ENCODE measurements at regions not wholly inside any gene's neighbourhood (a gene's known extent, or its start where the extent isn't known, plus 50 kb on each side); places are given as distances from the start of the nearest gene placed in this dataset.

GRCh38 chr3:23055733-23056376 lies 147.3 kb upstream of the UBE2E2 start:
- TF ChIP-seq POLR2A (IDR thresholded peaks at IDR 0.05) (no peak), CTCF (IDR thresholded peaks at IDR 0.05) (no peak)
- Histone ChIP-seq H3K27ac (no peak overlapping the region), H3K27me3 (no peaks in the 10 kb centered on the region), H3K36me3 (no peaks in the 10 kb centered on the region), H3K4me1 (no peaks in the 10 kb centered on the region), H3K9me3 (no peaks in the 10 kb centered on the region), H3K4me3 (no peak overlapping the region)
- DNase-seq: no peak
- intact Hi-C loops (cut with DNase I; ENCODE audit: low total_unique reads): no loop called here

- intact Hi-C loops (cut with DNase I; ENCODE audit: low total_unique reads): no loop called here
- Histone ChIP-seq H3K4me1 (no peaks in the 10 kb centered on the region), H3K27me3 (no peaks in the 10 kb centered on the region), H3K9me3 (no peaks in the 10 kb centered on the region), H3K27ac (no peak overlapping the region), H3K36me3 (no peaks in the 10 kb centered on the region), H3K4me3 (no peak overlapping the region)
- no peak for DNase-seq
- TF ChIP-seq CTCF (IDR thresholded peaks at IDR 0.05) (no peak), POLR2A (IDR thresholded peaks at IDR 0.05) (no peak)
Measured at GRCh38 chr3:23062582-23062981, 140.5 kb upstream of the UBE2E2 start.

- no peaks in the 10 kb centered on the region for H3K27me3 ChIP-seq
- H3K27ac ChIP-seq: no peak overlapping the region
- H3K4me3 ChIP-seq: no peak overlapping the region
- H3K36me3 ChIP-seq: no peaks in the 10 kb centered on the region
- no peak for TF ChIP-seq POLR2A (IDR thresholded peaks at IDR 0.05)
- TF ChIP-seq CTCF (IDR thresholded peaks at IDR 0.05): no peak
- intact Hi-C loops (cut with DNase I; ENCODE audit: low total_unique reads): no loop called here
- H3K9me3 ChIP-seq: no peaks in the 10 kb centered on the region
- no peaks in the 10 kb centered on the region for H3K4me1 ChIP-seq
- no peak for DNase-seq
Measured at GRCh38 chr3:23062982-23063381, 140.1 kb upstream of the UBE2E2 start.

GRCh38 chr3:23067116-23067515 lies 136.0 kb upstream of the UBE2E2 start:
- no peaks in the 10 kb centered on the region for H3K9me3 ChIP-seq
- H3K27me3 ChIP-seq: no peaks in the 10 kb centered on the region
- no peak for DNase-seq
- no peaks in the 10 kb centered on the region for H3K36me3 ChIP-seq
- H3K4me3 ChIP-seq: no peak overlapping the region
- H3K4me1 ChIP-seq: no peaks in the 10 kb centered on the region
- no peak overlapping the region for H3K27ac ChIP-seq
- no peak for TF ChIP-seq CTCF (IDR thresholded peaks at IDR 0.05)
- TF ChIP-seq POLR2A (IDR thresholded peaks at IDR 0.05): no peak
- intact Hi-C loops (cut with DNase I; ENCODE audit: low total_unique reads): no loop called here

- intact Hi-C loops (cut with DNase I; ENCODE audit: low total_unique reads): no loop called here
- Histone ChIP-seq H3K4me1 (no peaks in the 10 kb centered on the region), H3K27ac (no peak overlapping the region), H3K4me3 (no peak overlapping the region), H3K9me3 (no peaks in the 10 kb centered on the region), H3K36me3 (no peaks in the 10 kb centered on the region), H3K27me3 (no peaks in the 10 kb centered on the region)
- TF ChIP-seq POLR2A (IDR thresholded peaks at IDR 0.05) (no peak), CTCF (IDR thresholded peaks at IDR 0.05) (no peak)
- DNase-seq: no peak
Measured at GRCh38 chr3:23068016-23068728, 135.0 kb upstream of the UBE2E2 start.
